Mucosa of gallbladder (tissue), 1 donor: ENCODE measurements at regions not wholly inside any gene's neighbourhood (a gene's known extent, or its start where the extent isn't known, plus 50 kb on each side); places are given as distances from the start of the nearest gene placed in this dataset.
"Not testable (repeated sequence)": the region's sequence is repeated elsewhere in the genome, so short reads cannot be mapped to it uniquely, and the experiment has no call there.

Experiments used
- DNase-seq: peaks from one replicate; pipeline ENCODE4 v3.0.0-alpha.2; 2020; ENCODE audit warnings: low spot score
- donor health status: DM: no; HTN: no; CAD: no.

DNA sequence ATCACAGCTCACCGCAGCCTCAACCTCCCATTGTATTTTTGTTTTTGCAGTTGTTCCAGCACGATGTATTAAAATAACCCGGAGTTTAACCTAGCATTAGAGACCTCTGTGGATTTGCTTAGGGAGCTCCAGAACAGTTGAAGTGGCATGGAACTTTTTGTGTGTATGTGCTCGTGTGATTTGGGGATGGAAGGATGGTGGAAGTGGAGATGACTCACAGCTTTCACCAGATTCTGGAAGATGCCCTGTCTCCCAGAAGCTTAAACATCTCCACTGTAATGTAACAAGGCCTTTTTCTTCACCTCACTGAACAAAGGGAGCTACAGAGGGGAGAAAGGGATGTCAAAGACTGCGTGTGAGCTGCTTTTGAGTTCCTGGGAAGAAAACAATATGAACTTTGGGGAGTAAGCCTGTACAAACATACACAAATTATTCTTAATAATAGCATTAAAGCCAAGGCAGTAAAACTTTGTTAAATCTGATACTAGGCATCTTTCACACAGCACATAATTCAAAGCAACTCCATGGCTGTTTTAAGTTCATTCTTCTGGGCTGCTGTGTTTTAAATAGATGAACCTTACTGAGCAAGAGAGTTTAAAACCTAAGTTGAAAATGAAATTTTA is 226.4 kb downstream of the ADAMTS15 start:
- no peak for DNase-seq

DNA sequence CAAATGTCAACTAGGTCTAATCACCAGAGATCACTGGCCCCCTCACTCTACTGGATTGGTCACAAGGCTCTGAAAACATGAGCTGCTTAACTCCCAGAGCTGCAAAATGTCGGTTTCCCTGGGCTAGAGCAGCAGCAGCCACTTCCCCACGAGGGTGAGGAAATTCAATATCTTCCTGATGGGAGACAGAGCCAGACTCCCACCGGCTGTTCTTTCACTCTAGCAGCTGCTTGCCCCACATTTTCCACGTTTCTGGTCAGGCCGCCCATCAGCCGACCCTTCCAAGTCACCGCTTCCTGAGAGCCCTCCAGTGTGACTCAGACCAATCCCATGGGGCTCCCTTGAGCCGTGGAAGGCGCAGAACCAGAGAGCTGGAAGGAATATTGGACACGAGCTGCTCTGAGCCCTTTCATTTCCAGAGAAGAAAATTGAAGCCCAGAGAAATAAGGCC is 227.0 kb downstream of the ADAMTS15 start:
- DNase-seq = no peak

DNA sequence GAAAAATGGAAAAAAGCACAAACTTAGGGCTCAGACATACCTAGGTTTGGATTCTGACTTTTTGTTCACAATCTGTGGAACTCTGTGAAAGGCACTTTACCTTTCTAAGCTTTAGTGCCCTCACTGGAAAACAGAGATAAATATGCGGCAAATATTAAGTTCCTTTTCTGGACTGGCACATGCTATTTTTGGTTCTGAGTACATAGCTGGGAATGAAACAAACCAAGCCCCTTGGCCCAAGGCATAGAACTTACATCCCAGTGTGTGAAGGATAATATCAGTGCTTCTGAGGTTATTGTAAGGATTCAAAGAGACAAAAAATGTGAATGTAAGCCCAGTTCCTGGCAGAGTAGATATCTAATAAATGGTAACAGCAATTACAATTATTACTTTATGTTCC is 227.5 kb downstream of the ADAMTS15 start:
- DNase-seq = no peak

DNA sequence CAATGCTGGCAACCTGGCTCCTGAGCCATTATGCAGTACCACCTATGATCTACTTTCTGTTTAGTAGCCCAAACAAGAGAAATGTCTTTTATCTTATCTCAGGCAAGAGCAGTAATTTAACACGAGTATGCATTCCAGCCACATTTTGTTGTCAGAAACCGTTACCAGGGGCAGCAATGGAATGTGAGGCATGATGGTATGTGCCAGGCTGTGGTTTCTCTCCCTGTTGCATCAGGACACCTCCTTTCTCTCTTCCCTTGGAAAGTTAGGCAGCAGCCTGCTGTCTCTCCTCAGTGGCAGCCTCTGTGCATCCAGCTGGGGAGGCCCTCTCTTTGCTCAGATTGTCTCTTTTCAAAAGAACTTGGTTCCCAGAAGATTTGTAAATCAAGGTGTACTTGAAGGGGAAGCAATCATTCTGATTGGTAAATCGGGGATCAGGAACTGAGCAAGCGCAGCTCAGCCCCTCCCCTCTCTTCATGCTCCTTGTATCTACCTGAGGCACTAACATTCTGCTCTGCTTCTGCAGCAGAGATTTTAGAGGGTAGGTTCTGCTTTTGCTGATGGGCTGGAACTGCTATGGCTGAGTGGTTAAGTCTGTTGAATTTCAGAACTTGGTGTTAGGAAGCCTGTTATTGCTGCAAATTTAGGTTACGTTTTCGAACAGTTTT is 229.2 kb downstream of the ADAMTS15 start:
- peak; percentile 30 for DNase-seq

DNA sequence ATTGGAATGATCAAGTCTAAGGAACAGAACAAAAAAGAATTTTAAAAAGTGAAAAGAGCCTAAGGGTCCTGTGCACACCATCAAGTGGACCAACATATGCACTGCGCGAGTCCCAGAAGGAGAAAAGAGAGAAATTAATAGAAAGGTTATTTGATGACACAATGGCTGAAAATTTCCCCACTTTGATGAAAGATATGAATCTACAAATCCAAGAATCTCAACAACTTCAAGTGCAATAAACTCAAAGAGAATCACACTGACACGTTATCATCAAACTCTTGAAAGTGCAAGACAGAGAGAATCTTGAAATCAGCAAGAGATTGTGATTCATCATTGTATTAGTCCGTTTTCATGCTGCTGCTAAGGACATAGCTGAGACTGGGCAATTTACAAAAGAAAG is 230.8 kb downstream of the ADAMTS15 start:
- no peak for DNase-seq

DNA sequence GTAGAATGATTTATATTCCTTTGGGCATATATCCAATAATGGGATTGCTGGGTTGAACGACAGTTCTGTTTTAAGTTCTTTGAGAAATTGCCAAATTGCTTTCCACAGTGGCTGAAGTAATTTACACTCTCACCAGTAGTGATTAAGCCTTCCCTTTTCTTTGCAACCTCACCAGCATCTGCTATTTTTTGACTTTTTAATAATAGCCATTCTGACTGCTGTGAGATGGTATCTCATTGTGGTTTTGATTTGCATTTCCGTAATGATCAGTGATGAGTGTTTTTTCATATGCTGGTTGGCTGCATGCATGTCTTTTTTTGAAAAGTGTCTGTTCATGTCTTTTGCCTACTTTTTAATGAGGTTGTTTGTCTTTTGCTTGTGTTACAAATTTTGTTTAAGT is 233.8 kb downstream of the SNX19 start:
- DNase-seq = not testable (repeated sequence)

DNA sequence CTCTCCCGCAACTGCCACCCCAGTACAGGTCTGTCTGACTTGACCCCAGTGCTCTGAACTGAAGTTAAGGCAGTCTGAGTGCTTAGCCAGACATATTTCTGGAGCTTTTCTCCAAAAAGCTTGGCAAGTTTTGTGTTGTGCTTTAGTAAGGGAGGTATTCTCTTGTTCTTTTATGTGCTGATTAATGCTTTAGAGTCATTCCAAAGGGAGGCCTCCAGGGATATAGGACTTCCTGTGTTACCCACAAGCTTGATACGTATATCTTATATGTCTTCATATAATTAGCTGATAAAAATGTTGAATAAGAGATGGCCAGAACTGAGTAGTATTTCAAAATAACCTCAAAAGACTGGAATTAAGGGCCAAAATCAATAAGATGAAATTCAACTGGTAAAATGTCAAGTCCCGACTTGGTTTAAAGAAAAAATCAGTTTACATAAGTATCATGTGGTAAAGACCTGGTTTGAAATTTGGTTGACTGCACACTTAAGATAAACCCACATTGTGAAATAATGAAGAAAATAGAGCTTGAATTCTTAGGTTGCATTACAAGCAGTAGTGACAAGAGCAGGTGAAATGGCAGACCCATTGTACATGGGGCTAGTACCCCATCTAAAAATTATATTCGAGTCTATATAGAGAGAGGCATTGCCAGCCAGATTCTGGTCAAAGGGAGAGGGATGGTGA is 226.9 kb downstream of the SNX19 start:
- DNase-seq = no peak

DNA sequence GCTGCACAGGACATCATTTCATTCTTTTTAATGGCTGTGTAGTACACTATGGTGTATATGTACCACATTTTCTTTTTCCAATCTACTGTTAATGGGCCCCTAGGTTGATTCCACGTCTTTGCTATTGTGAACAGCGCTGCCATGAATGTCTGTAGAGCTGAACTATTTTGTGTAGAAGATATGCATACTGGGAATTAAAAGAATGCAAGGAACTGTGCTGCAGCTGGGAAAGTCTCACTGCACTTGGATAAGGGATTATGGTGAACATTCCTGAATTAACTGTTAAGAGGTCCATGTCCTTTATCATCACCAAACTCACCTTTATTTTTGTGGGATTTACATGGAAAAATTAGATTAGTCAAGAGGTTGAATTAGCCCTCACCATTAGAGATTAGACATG is 224.7 kb downstream of the SNX19 start:
- no peak for DNase-seq

DNA sequence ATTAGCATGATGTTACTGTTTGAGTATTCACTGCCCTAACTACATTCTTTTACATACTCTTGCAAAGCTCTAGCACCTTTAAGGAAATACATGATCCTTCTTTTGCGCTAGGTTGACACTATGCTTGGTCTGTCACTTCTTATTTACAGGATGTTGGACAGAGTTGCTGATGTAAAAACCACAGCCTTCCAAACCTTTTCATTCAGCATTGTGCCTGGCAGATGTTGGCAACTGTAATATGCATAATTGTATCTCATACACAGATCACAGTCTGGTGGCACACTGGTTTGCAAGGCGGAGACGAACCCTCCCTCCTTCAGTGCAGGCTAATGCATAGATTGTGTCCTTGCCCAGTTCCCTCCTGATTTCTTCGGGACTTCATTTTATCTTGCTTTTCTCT is 224.1 kb downstream of the SNX19 start:
- no peak for DNase-seq

DNA sequence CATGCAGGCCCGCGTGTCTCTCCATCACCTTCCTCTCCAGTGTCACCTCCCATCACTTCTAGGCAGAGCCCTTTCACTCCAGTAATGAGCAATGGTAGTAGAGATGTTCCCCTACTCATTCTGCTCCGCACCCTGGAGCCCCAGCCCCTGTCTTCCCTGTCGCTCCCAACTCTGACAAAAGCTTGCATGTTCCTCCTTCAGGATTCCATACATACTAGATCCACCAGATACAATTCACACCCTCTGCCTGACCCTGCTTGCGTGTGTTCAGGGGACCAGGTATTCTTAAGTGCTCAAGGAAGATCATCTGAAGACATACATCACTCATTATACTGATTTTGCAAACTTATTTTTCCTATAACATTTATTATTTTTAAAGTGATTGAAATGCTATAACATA is 222.7 kb downstream of the SNX19 start:
- no peak for DNase-seq

DNA sequence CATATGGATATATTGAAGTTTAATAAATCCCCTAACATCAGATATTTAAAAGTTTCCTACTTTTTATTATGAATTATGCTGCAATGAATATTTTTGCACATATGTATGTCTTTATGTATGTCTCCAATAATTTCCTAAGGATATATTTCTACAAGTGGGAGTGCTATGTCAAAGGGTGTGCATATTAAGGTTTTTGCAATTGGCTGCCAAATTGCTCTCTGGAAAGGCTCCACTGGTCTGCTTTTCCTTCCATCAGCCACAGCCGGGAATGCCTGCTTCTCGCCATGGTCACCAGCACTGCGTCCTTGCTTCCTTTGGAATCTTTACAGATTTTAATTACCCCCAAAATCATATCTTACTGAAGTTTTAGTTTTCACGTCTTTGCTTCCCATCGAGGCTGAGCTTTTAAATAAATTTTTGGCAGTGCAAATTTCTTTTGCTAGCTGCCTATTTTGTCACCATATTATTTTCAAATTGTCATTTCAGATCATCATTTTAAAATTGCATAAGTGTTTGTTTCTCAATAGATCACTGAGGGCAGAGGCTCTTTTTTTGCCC is 221.7 kb downstream of the SNX19 start:
- no peak for DNase-seq

DNA sequence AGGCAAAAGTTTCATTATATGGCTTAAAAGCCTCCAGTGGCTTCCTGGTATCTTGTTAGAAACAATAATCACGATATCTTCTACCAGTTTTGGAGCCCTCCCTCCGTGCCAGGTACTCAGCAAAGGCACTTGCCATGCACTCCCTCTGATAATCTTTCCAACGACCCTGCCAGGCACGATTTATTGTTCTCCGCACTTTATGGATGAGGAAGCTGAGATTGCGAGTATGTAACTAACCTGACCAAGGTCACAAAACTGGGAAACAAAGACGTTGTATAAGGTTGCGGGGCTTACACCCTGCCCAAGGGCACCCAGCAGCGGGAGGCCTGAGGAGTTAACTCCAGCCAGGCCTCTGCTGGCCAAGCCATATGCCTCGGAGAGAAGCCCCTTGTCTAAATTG is 218.1 kb downstream of the SNX19 start:
- DNase-seq = no peak

DNA sequence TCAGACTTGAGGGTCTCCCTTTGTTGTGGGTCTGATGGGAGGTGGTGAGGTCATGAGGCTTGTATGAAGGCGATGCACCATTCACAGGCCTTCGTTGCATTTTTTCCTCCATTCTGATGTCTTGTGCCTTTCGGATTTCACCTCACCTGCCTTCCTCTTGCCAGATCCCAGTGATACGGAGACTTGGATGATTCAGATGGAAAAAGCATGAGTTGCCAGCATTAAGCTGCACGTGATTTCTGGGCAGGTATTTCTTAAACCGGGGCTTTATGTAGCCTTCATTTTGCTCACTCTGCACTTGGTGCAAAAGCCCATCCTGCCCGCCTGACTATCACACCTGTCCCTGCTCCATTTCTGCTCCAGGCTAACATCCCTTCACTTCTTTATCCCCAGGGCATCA is 216.7 kb downstream of the SNX19 start:
- no peak for DNase-seq

DNA sequence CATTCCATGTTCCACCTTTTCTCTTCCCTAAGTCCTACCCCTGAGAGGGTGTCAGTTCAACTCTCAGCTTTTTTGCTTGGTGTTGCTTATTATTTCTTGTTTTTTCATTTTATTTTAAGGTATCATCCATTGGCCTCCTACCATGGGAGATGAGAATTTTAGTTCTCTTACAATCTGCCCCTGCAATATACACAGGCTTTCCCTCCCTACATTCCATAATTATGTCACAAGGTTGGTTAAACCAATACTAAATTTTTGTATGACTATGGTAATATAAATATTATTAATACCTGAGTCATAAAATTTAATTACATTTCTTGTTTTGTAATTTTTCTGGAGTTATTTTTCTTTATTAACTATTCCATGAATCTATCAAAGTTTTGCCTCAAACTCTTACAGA is 216.2 kb downstream of the SNX19 start:
- DNase-seq = no peak

DNA sequence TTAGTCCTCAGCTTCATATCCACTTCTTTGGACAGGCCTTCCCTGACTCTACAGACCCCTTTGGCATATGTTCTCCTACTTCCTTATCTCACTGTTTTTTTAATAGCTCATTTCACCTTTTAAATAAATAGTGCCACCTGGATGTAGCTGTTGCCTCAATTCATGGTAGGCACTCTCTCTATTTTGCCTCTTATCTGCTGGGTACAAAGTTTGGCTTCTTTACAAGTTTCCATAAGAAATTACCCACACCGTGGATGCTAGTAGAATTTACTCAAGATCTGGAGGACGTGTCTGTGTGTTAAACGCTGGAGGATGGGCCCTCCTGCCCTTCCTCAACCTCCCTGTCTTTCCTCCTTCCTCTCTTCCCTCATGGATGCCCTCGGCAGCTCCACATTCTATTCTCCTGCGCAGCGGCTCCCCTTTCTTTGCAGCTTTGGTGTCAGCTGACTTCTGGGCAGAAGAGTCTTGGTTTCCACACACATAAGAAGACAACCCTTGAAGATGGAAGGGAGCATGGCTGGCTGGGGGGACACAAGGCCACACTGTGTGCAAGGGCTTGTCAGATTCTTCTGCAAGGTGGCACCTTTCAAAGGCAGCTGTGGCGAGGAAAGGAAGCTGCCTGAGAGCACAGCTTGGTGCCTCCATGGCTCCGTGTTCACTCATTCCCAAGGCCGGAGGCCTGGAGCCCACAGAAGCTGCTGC is 212.6 kb downstream of the SNX19 start:
- no peak for DNase-seq

DNA sequence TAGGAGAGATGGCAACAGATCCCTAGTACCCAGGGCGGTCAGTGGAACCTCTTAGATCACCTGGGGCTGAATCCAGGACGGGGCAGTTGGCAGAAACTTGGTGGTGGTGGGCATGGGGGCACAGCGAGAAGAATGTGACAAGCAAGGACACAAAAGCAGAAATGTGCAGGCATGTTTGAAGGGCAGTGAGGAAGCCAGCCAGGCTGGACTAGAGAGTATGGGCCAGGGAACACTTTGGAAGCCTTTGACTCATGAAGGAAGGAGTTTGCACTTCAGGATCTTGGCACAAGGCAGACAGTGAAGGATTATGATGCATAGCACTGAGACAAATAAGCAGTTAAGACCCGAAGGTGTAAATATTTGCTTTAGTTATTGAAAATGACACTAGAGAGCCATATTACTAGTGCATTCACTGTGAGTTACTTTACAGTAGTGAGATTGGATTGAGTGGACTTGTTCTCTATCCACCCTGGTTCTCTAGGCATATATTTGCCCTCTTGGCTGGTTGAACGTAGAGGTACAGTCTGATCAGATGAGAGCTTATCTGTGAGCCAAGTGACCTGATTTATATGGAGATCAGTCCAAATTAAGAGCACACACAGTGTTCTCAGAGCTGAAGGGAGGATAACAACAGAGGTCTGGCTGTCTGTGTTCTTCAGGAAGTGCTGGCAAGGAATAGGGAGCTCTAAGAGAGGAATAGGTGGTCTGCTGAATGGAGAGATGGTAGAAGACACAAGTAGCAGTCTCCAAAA is 210.4 kb downstream of the SNX19 start:
- no peak for DNase-seq

DNA sequence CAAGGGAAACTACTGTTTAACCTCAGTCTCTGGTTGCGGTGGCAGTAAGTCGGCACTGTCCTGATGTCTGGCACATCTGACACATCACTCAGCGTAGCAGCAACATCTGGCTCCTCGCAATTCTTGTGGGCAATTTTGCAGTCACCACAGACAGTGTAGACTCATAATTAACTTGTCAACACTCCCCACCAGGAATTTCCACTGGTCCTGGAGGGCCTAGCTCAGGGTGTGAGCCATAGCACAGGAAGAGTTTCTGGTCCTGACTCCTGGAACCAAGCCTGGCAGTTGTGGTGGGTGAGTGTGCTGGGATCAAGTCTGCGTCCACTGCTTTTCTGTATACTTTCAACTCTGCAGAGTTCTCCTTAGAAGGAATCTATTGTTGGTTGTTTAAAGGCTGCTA is 209.7 kb downstream of the SNX19 start:
- DNase-seq = no peak

DNA sequence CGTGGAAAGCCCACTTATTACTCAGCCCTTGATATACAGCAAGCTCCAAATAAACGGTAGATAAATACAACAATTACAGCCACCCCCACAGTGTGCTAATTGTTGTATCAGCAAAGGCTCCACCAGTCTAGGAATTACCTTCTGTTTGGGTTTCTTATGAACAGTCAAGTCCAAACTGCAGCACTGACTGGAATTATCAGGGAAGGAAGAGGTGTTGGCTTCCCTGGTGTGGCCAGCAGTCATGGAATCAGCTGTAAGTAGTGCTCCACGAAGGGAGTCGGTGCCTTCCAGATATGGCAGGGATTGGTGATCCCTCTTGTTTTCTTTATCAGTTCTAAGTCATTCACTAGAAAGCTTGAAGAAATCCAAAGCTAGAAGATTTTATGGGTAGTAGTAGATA is 209.1 kb downstream of the SNX19 start:
- DNase-seq = no peak

DNA sequence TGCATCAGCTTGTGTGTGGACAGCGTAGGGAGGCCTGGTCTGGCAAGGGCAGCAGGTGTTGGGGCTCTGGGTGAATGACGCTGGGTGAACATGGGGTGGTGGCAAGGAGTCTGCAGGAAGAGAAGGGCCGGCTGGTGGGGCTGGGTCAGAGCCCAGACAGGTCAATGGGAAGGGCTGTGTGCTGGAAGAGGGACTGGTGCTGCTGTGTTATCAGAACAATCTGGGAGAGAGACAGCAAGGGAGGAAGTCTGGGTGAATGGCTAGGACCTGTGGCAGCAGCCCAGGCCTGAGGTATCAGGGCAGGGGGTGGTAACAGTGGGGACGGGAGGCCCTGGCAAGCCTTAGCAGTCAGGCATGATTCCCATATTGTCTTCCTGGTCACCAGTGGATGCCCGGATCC is 206.7 kb downstream of the SNX19 start:
- no peak for DNase-seq

DNA sequence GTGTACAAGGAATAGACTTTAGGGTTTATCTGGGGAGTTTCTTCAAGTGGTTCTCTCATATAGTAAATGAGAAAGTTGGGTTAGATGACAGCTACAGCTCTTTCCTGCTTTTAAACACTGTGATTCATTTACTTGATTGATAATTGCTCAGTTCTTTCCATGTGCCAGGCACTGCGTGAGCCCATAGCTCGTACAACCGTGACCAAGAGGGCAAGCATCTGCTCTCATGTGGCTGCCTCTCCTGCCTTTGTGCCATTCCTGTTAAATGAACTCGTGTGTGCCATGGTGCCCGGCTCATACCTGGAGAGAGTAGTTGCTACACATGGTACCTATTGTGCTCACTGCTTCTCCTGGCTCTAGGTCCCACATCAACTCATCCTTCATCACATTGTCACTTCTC is 206.3 kb downstream of the SNX19 start:
- DNase-seq = no peak

DNA sequence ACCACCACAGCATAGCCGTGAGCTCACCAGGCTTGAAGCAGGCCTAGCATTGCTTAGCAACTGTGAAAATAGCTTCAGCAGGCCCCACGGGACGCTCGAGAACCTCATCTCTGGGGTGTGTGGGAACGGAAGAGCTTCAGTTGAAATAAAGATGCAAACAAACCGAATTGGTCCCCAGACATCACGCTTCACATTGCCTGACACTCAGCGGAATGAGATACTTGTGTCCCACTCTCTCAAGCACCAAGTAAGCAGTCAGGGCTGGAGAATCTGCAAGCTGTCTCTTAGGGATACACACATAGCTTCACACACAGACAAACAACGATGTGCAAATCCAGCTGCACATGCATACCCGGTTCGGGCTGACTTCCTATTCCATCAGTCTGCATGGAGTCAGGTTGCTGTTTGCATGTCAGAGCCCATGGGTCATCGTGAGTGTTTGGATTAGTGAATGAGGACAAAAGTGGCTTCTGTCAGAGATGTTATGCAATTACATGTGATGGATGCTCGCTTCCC is 205.7 kb downstream of the SNX19 start:
- DNase-seq = no peak
